ENCODE measurements at regions not wholly inside any gene's neighbourhood (a gene's known extent, or its start where the extent isn't known, plus 50 kb on each side); places are given as distances from the start of the nearest gene placed in this dataset.

GRCh38 chr16:5427571-5427970 is 330.0 kb upstream of the EEF2KMT start:
- Mint-ChIP-seq H3K4me1 (ENCODE audit: low read depth, unreplicated experiment) (peaks cover 26% of the 10 kb centered on the region), H3K27ac (ENCODE audit: unreplicated experiment) (no peak overlapping the region), H3K4me3 (ENCODE audit: unreplicated experiment) (no peak overlapping the region), H3K9me3 (ENCODE audit: unreplicated experiment) (peaks cover 3% of the 10 kb centered on the region), H3K27me3 (ENCODE audit: unreplicated experiment) (peaks cover 3% of the 10 kb centered on the region), H3K36me3 (ENCODE audit: unreplicated experiment) (no peaks in the 10 kb centered on the region)
- TF ChIP-seq CTCF (IDR thresholded peaks at IDR 0.05; ENCODE audit: partially characterized antibody, unreplicated experiment), result no peak
- DNase-seq, result no peak

GRCh38 chr16:5422643-5423496 is 325.3 kb upstream of the EEF2KMT start:
- no peak overlapping the region for H3K27ac Mint-ChIP-seq (ENCODE audit: unreplicated experiment)
- H3K27me3 Mint-ChIP-seq (ENCODE audit: unreplicated experiment), result peaks cover 4% of the 10 kb centered on the region
- TF ChIP-seq CTCF (IDR thresholded peaks at IDR 0.05; ENCODE audit: partially characterized antibody, unreplicated experiment), result no peak
- H3K36me3 Mint-ChIP-seq (ENCODE audit: unreplicated experiment), result no peaks in the 10 kb centered on the region
- no peak for DNase-seq
- peaks cover 5% of the 10 kb centered on the region for H3K9me3 Mint-ChIP-seq (ENCODE audit: unreplicated experiment)
- H3K4me3 Mint-ChIP-seq (ENCODE audit: unreplicated experiment), result no peak overlapping the region
- peaks cover 16% of the 10 kb centered on the region for H3K4me1 Mint-ChIP-seq (ENCODE audit: low read depth, unreplicated experiment)

- Mint-ChIP-seq H3K36me3 (ENCODE audit: unreplicated experiment) (no peaks in the 10 kb centered on the region), H3K4me3 (ENCODE audit: unreplicated experiment) (no peak overlapping the region), H3K27me3 (ENCODE audit: unreplicated experiment) (peaks cover 4% of the 10 kb centered on the region), H3K4me1 (ENCODE audit: low read depth, unreplicated experiment) (peaks cover 16% of the 10 kb centered on the region), H3K27ac (ENCODE audit: unreplicated experiment) (no peak overlapping the region), H3K9me3 (ENCODE audit: unreplicated experiment) (peaks cover 5% of the 10 kb centered on the region)
- no peak for TF ChIP-seq CTCF (IDR thresholded peaks at IDR 0.05; ENCODE audit: partially characterized antibody, unreplicated experiment)
- DNase-seq, result no peak
These were observed 324.5 kb upstream of the EEF2KMT start for GRCh38 chr16:5422047-5422446.

GRCh38 chr16:5416013-5416412 is 318.4 kb upstream of the EEF2KMT start:
- H3K27me3 Mint-ChIP-seq (ENCODE audit: unreplicated experiment), result peaks cover 3% of the 10 kb centered on the region
- H3K36me3 Mint-ChIP-seq (ENCODE audit: unreplicated experiment), result peaks cover 2% of the 10 kb centered on the region
- no peaks in the 10 kb centered on the region for H3K4me1 Mint-ChIP-seq (ENCODE audit: low read depth, unreplicated experiment)
- TF ChIP-seq CTCF (IDR thresholded peaks at IDR 0.05; ENCODE audit: partially characterized antibody, unreplicated experiment), result no peak
- no peak overlapping the region for H3K4me3 Mint-ChIP-seq (ENCODE audit: unreplicated experiment)
- H3K9me3 Mint-ChIP-seq (ENCODE audit: unreplicated experiment), result peaks cover 8% of the 10 kb centered on the region
- H3K27ac Mint-ChIP-seq (ENCODE audit: unreplicated experiment), result no peak overlapping the region
- DNase-seq, result no peak

- no peak for DNase-seq
- Mint-ChIP-seq H3K9me3 (ENCODE audit: unreplicated experiment) (peaks cover 8% of the 10 kb centered on the region), H3K27ac (ENCODE audit: unreplicated experiment) (no peak overlapping the region), H3K4me3 (ENCODE audit: unreplicated experiment) (no peak overlapping the region), H3K27me3 (ENCODE audit: unreplicated experiment) (peaks cover 3% of the 10 kb centered on the region), H3K36me3 (ENCODE audit: unreplicated experiment) (peaks cover 9% of the 10 kb centered on the region), H3K4me1 (ENCODE audit: low read depth, unreplicated experiment) (no peaks in the 10 kb centered on the region)
- TF ChIP-seq CTCF (IDR thresholded peaks at IDR 0.05; ENCODE audit: partially characterized antibody, unreplicated experiment), result no peak
These were observed 317.5 kb upstream of the EEF2KMT start for GRCh38 chr16:5415123-5415522.

Data from glutamatergic neuron (in vitro differentiated cells).